ENCODE measurements at regions not wholly inside any gene's neighbourhood (a gene's known extent, or its start where the extent isn't known, plus 50 kb on each side); places are given as distances from the start of the nearest gene placed in this dataset.

DNA sequence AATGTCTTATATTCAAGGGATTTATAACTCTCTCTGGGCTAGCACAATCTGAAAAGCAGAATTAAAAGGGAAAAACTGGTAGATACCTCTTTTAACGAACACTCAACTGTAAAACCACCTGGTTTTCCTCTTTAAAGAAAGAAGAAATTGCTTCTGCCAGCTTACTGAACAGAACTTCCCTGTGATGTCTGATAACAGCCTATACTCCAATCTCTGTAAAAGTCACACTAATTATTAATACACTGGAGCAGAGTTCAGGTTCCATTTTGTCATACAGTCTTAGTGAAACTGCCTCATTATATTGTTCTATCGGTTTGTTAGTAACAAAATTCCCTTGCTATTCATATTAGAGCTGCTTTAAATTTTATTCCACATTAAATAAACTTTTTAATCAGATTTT is 251.0 kb upstream of the STARD13 start:
- TF ChIP-seq CTCF (IDR thresholded peaks at IDR 0.05): no peak
- TF ChIP-seq EZH2 (IDR thresholded peaks at IDR 0.05; ENCODE audit: borderline replicate concordance, insufficient read depth, low read depth, low read length, poor library complexity, severe bottlenecking): no peak

All from B cell (primary cell).